ENCODE measurements at regions not wholly inside any gene's neighbourhood (a gene's known extent, or its start where the extent isn't known, plus 50 kb on each side); places are given as distances from the start of the nearest gene placed in this dataset.

GRCh38 chr5:121638126-121638525 lies 213.6 kb upstream of the FTMT start:
- Histone ChIP-seq H3K4me2 (ENCODE audit: low read length) (no peak overlapping the region), H3K36me3 (ENCODE audit: control insufficient read depth in 1 of 2, insufficient read depth in 2 of 2, low read length in 2 of 2) (no peaks in the 10 kb centered on the region), H3K9ac (ENCODE audit: low read length) (no peak overlapping the region), H3K27me3 (ENCODE audit: insufficient read depth, low read length) (no peaks in the 10 kb centered on the region), H3K4me1 (ENCODE audit: control insufficient read depth in 1 of 2, insufficient read depth in 2 of 2, low read length in 2 of 2) (no peaks in the 10 kb centered on the region), H3K27ac (ENCODE audit: low read depth, low read length) (no peak overlapping the region), H3K79me2 (ENCODE audit: insufficient read depth, low read length) (no peaks in the 10 kb centered on the region), H3K4me3 (replicated peaks in 1 of 2; ENCODE audit: low read depth in 1 of 2, low read length in 2 of 2) (no peak overlapping the region), H3K9me3 (ENCODE audit: control insufficient read depth in 1 of 2, insufficient read depth in 1 of 2, low read depth in 1 of 2, low read length in 2 of 2) (no peaks in the 10 kb centered on the region), H3K9me2 (ENCODE audit: insufficient read depth) (no peaks in the 10 kb centered on the region), H2AFZ (ENCODE audit: low read depth, low read length, poor library complexity, severe bottlenecking) (no peak overlapping the region), H4K20me1 (ENCODE audit: insufficient read depth) (no peaks in the 10 kb centered on the region)
- ATAC-seq (no peak), DNase-seq (ENCODE audit: low read depth, low spot score) (no peak)
- no TSS peak for BruUV-seq (replicated peaks)
- POLR2A ChIA-PET = no interaction called here
- RAD21 ChIA-PET (ENCODE audit: low non-redundant PET in 1 of 2, low total read pairs in 2 of 2, uncharacterized antibody in 2 of 2, unreplicated experiment in 2 of 2) = no interaction called here
- CTCF ChIA-PET = no interaction called here
- intact Hi-C loops (cut with micrococcal nuclease) = no loop called here
- TF ChIP-seq RAD21 (IDR thresholded peaks at IDR 0.05; ENCODE audit: low read depth) = no peak
- no peak for TF ChIP-seq YY1 (IDR thresholded peaks at IDR 0.05; ENCODE audit: extremely low read depth, insufficient replicate concordance, low read depth, low read length)
- no peak for TF ChIP-seq MAX (IDR thresholded peaks at IDR 0.05)
- TF ChIP-seq SRF (IDR thresholded peaks at IDR 0.05; ENCODE audit: low read depth) = no peak
- no peak for TF ChIP-seq JUND (IDR thresholded peaks at IDR 0.05)
- TF ChIP-seq CBX3 (IDR thresholded peaks at IDR 0.05; ENCODE audit: low read depth) = no peak
- TF ChIP-seq ZFX (IDR thresholded peaks at IDR 0.05) = no peak
- TF ChIP-seq SP1 (IDR thresholded peaks at IDR 0.05; ENCODE audit: low read depth) = no peak
- no peak for TF ChIP-seq ZNF274 (IDR thresholded peaks at IDR 0.05; ENCODE audit: low read depth, low read length)
- TF ChIP-seq EZH2phosphoT487 (IDR thresholded peaks at IDR 0.05; ENCODE audit: borderline replicate concordance) = no peak
- TF ChIP-seq CEBPB (IDR thresholded peaks at IDR 0.05; ENCODE audit: low read depth) = no peak
- TF ChIP-seq CTCF (IDR thresholded peaks at IDR 0.05 in 2 of 3, conservative IDR thresholded peaks at IDR 0.05 in 1 of 3; ENCODE audit: borderline replicate concordance in 1 of 3, insufficient read depth in 1 of 3, low read depth in 2 of 3, low read length in 2 of 3) = no peak
- TF ChIP-seq SIN3A (IDR thresholded peaks at IDR 0.05; ENCODE audit: low read depth) = no peak
- TF ChIP-seq ELF1 (IDR thresholded peaks at IDR 0.05; ENCODE audit: borderline replicate concordance, low read depth) = no peak

Measured in HCT116 (cell line).